OCI-LY1 (cell line): ENCODE measurements at regions not wholly inside any gene's neighbourhood (a gene's known extent, or its start where the extent isn't known, plus 50 kb on each side); places are given as distances from the start of the nearest gene placed in this dataset.
"Not testable (repeated sequence)": the region's sequence is repeated elsewhere in the genome, so short reads cannot be mapped to it uniquely, and the experiment has no call there.

Source experiments
- H2AFZ ChIP-seq: fragments of 200-600 bp; sonication (generic), shearing (Covaris generic); 2 replicates; pipeline ENCODE4 v1.6.0; 2014; ENCODE audit warnings: antibody characterized with exemption, mild to moderate bottlenecking, low read length
- H3F3A ChIP-seq: fragments of 200-600 bp; sonication (generic), shearing (Covaris generic); 2 replicates; pipeline ENCODE4 v1.6.0; 2014; ENCODE audit warnings: mild to moderate bottlenecking, antibody characterized with exemption, low read length, moderate library complexity; ENCODE audit not compliant: insufficient read depth
- H3K27ac ChIP-seq: fragments of 200-600 bp; sonication (generic); 2 replicates; pipeline ENCODE4 v1.5.1; 2014; ENCODE audit warnings: low read length, mixed run types, mild to moderate bottlenecking, low read depth; ENCODE audit not compliant: poor library complexity, severe bottlenecking
- H3K27me3 ChIP-seq: fragments of 200-600 bp; sonication (generic); 2 replicates; pipeline ENCODE4 v1.6.0; 2014; ENCODE audit warnings: antibody characterized with exemption, mild to moderate bottlenecking, low read length, moderate library complexity; ENCODE audit not compliant: insufficient read depth
- H3K36me3 ChIP-seq: fragments of 200-600 bp; sonication (generic); 2 replicates; pipeline ENCODE4 v1.6.1; 2014; ENCODE audit warnings: mild to moderate bottlenecking, antibody characterized with exemption, low read length, moderate library complexity, mixed read lengths; ENCODE audit not compliant: insufficient read depth
- H3K4me1 ChIP-seq: fragments of 200-600 bp; sonication (generic); 2 replicates; pipeline ENCODE4 v1.5.1; 2014; ENCODE audit warnings: mild to moderate bottlenecking, low read length, moderate library complexity; ENCODE audit not compliant: insufficient read depth, severe bottlenecking
- H3K4me2 ChIP-seq: fragments of 200-600 bp; sonication (generic), shearing (Covaris generic); 2 replicates; pipeline ENCODE4 v1.6.1; 2014; ENCODE audit warnings: low read length
- H3K4me3 ChIP-seq: fragments of 200-600 bp; sonication (generic); 2 replicates; pipeline ENCODE4 v1.5.1; 2014; ENCODE audit warnings: low read length, low read depth, mild to moderate bottlenecking, mixed read lengths; ENCODE audit not compliant: poor library complexity, severe bottlenecking
- H3K79me2 ChIP-seq: fragments of 200-600 bp; shearing (Covaris generic); 2 replicates; pipeline ENCODE4 v1.6.1; 2016; ENCODE audit warnings: mixed run types, low read length, mixed read lengths; ENCODE audit not compliant: insufficient read depth
- H3K9ac ChIP-seq: fragments of 200-600 bp; sonication (generic), shearing (Covaris generic); 2 replicates; pipeline ENCODE4 v1.6.1; 2014; ENCODE audit warnings: mild to moderate bottlenecking, low read length, mixed read lengths
- H3K9me2 ChIP-seq: fragments of 200-600 bp; sonication (generic), shearing (Covaris generic); 2 replicates; pipeline ENCODE4 v1.6.1; 2014; ENCODE audit warnings: low read depth, mild to moderate bottlenecking, low read length, mixed read lengths
- H3K9me3 ChIP-seq: fragments of 200-600 bp; shearing (Covaris generic); 2 replicates; pipeline ENCODE4 v1.6.1; 2014; ENCODE audit warnings: low read length, mixed read lengths
- H4K20me1 ChIP-seq: fragments of 200-600 bp; sonication (generic), shearing (Covaris generic); 2 replicates; pipeline ENCODE4 v1.6.0; 2016; ENCODE audit warnings: mild to moderate bottlenecking, low read length; ENCODE audit not compliant: insufficient read depth
- CTCF ChIP-seq: fragments of 200-600 bp; sonication (generic), shearing (Covaris generic); IDR thresholded peaks from 2 replicates; pipeline ENCODE4 v1.5.1; 2017; ENCODE audit warnings: mild to moderate bottlenecking, antibody characterized with exemption, low read length, moderate library complexity, mixed read lengths
- EZH2 ChIP-seq: fragments of 200-600 bp; sonication (generic), shearing (Covaris generic); IDR thresholded peaks from 2 replicates; pipeline ENCODE4 v1.8.0; 2017; ENCODE audit warnings: borderline replicate concordance, mixed run types, mild to moderate bottlenecking, antibody characterized with exemption, low read length, moderate library complexity, mixed read lengths

DNA sequence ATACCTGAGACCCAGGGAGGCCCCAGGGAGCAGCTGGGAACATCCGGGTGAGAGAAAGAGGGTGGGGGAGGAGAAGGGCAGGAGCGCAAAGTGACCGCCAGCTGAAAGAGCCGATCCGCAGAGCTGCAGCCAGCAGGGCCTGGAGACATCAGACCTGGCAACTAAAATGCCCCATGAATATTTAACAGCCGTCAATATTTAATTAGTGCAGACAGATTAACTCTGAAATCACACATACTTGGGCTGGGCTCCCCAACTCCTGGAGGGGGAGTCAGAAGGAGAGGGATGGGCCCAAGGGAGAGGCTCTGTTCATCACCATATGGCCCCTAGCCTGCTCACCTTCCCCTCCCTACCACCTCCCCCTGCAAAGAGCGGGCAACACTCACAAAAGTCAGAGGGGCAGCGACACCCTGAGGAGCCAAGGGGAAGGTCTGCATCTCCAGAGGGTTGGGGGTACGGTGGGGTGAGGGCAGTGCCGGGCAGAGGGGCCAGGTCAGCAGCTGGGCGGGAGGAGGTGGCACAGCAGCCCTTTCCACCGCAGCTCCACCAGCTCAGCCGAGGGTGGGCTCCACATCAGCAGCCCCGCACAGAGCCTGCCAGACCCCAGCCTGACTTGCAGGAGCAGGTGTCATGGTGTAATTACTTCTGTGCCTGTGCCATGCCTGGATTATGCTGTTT is 61.9 kb upstream of the CCL1 start:
- no peaks in the 10 kb centered on the region for H3K79me2 ChIP-seq
- no peak overlapping the region for H3K27ac ChIP-seq
- no peaks in the 10 kb centered on the region for H3K9me2 ChIP-seq
- no peak overlapping the region for H3K9ac ChIP-seq
- TF ChIP-seq EZH2 (no peak), CTCF (no peak)
- no peaks in the 10 kb centered on the region for H3F3A ChIP-seq
- no peaks in the 10 kb centered on the region for H4K20me1 ChIP-seq
- H3K4me2 ChIP-seq = no peak overlapping the region
- H2AFZ ChIP-seq = no peak overlapping the region
- H3K27me3 ChIP-seq = no peaks in the 10 kb centered on the region; the same call in 1 of the 2 replicates
- no peak overlapping the region for H3K4me3 ChIP-seq
- H3K36me3 ChIP-seq = no peaks in the 10 kb centered on the region
- no peaks in the 10 kb centered on the region for H3K9me3 ChIP-seq
- H3K4me1 ChIP-seq = no peaks in the 10 kb centered on the region

DNA sequence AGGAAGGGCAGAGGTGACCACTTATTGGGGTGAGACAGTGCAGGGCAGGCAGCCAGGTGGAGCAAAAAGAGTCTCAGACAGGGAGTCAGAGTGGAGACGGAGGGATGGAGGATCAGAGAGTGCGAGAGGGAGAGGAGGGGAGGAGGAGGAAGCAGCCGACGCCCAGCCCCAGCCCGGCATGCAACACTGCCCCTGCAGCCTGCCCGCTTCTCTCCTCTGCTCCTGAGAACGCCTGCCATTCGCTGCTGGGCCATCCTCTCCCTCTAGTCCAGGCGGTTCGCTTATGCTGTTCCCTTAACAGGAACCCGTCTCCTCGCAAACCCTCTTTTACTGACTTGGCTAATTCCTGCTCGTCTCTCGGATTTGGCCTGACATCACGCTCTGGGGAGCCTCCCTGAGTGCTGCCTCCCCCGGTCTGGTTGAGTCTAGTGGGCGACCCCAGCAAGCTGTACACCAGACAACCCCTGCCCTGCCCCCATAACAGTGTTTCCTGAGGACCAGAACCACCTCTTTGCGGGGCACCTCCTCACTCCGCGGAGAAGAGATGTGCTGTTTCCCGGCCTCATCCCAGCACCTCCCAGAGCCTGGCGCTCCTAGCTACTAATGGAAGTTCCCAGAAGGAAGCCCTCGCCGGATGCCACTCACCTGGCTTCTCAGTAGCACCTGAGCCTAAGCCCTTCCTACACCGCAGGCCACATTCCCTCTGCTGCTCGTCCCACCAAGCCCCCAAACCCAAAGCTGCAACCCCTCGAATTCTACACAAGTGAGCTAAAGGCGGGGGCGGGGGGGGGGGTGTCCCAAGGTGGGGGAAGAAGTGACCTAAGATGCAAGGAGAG is 61.2 kb upstream of the CCL1 start:
- no peak overlapping the region for H3K4me3 ChIP-seq
- no peaks in the 10 kb centered on the region for H3K79me2 ChIP-seq
- no peak for TF ChIP-seq EZH2
- TF ChIP-seq CTCF = no peak
- no peak overlapping the region for H3K27ac ChIP-seq
- no peak overlapping the region for H3K4me2 ChIP-seq
- no peaks in the 10 kb centered on the region for H3F3A ChIP-seq
- no peaks in the 10 kb centered on the region for H3K9me2 ChIP-seq
- no peak overlapping the region for H3K9ac ChIP-seq
- no peaks in the 10 kb centered on the region for H3K4me1 ChIP-seq
- no peaks in the 10 kb centered on the region for H4K20me1 ChIP-seq
- H3K27me3 ChIP-seq = no peaks in the 10 kb centered on the region; the same call in 1 of the 2 replicates
- H3K9me3 ChIP-seq = no peaks in the 10 kb centered on the region
- no peaks in the 10 kb centered on the region for H3K36me3 ChIP-seq
- no peak overlapping the region for H2AFZ ChIP-seq

- not testable (repeated sequence) for H3K27ac ChIP-seq, H3K4me3 ChIP-seq, H3K36me3 ChIP-seq, H3K9me2 ChIP-seq, H3K9me3 ChIP-seq, H3K9ac ChIP-seq, H3K4me2 ChIP-seq, H3K27me3 ChIP-seq, H3K4me1 ChIP-seq, H2AFZ ChIP-seq, H3K79me2 ChIP-seq, H4K20me1 ChIP-seq, H3F3A ChIP-seq
These were observed 60.3 kb upstream of the CCL1 start for GRCh38 chr17:34423315-34423714.
